ENCODE measurements at regions not wholly inside any gene's neighbourhood (a gene's known extent, or its start where the extent isn't known, plus 50 kb on each side); places are given as distances from the start of the nearest gene placed in this dataset.

DNA sequence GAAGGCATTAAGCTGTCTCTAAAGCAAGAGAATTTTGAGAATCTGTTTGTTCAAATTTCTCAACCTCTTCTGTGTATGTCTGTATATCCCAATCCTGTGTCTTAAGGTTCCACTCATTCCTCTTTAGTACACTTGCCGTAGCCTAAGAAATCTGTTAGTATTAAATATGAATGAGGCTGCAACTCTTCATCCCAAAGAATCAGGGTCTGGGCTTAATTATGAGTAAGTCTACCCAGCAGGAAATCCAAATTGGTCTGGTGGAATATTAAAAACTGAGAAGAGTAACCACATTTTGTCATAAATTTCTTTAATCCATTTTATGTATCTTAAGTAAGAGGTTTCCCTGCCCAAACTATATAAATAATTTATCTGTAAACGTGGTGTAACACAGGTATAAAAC is 1171.2 kb downstream of the CDH12 start:
- H3K4me2 ChIP-seq, result no peak overlapping the region
- no peaks in the 10 kb centered on the region for H3K36me3 Mint-ChIP-seq
- no peak for TF ChIP-seq EZH2 (IDR thresholded peaks at IDR 0.05)
- TF ChIP-seq, protein P1, sequence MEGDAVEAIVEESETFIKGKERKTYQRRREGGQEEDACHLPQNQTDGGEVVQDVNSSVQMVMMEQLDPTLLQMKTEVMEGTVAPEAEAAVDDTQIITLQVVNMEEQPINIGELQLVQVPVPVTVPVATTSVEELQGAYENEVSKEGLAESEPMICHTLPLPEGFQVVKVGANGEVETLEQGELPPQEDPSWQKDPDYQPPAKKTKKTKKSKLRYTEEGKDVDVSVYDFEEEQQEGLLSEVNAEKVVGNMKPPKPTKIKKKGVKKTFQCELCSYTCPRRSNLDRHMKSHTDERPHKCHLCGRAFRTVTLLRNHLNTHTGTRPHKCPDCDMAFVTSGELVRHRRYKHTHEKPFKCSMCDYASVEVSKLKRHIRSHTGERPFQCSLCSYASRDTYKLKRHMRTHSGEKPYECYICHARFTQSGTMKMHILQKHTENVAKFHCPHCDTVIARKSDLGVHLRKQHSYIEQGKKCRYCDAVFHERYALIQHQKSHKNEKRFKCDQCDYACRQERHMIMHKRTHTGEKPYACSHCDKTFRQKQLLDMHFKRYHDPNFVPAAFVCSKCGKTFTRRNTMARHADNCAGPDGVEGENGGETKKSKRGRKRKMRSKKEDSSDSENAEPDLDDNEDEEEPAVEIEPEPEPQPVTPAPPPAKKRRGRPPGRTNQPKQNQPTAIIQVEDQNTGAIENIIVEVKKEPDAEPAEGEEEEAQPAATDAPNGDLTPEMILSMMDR (IDR thresholded peaks at IDR 0.05), result no peak

DNA sequence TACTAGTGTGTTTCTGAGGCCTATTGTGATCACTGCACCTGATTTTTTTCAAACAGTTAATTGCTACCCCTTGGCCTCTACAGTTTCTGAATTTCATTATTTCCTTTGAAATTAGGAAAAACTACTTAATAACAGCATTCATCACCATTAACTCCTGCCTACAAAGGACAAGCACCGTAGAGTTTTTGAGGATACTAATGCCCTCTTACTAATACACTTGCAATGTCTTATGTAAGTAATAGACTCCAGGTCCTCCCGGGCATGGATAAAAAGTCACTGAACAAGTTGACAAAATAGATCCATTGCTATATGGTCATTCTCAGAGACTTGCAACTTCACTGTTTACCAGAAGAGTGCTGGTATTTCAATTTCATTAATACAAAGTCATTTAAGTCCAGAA is 1172.5 kb downstream of the CDH12 start:
- no peak for DNase-seq (ENCODE audit: low spot score)
- Histone ChIP-seq H3K9ac (no peak overlapping the region), H3K36me3 (no peaks in the 10 kb centered on the region), H3K27me3 (no peaks in the 10 kb centered on the region), H3K4me3 (no peak overlapping the region), H3K79me2 (ENCODE audit: low read depth) (no peaks in the 10 kb centered on the region), H3K27ac (no peak overlapping the region), H3F3A (ENCODE audit: low read depth) (no peaks in the 10 kb centered on the region), H3K4me2 (no peak overlapping the region), H3K9me3 (ENCODE audit: low read depth) (no peaks in the 10 kb centered on the region), H2AFZ (replicated peaks) (no peak overlapping the region), H4K20me1 (ENCODE audit: low read depth) (no peaks in the 10 kb centered on the region), H3K4me1 (no peaks in the 10 kb centered on the region)
- Mint-ChIP-seq H3K36me3 (no peaks in the 10 kb centered on the region), H3K27me3 (ENCODE audit: insufficient read depth, low read depth) (no peaks in the 10 kb centered on the region), H3K27ac (no peak overlapping the region), H3K4me3 (no peak overlapping the region), H3K9me3 (no peaks in the 10 kb centered on the region), H3K4me1 (peaks cover 3% of the 10 kb centered on the region)
- TF ChIP-seq EZH2 (IDR thresholded peaks at IDR 0.05), result no peak
- no peak for TF ChIP-seq EZH2phosphoT487 (IDR thresholded peaks at IDR 0.05)
- TF ChIP-seq, protein P1 (IDR thresholded peaks at IDR 0.05), result no peak

More for the DNA sequence above, 1171.2 kb downstream of the CDH12 start:
- DNase-seq (ENCODE audit: low spot score), result no peak
- Histone ChIP-seq H2AFZ (replicated peaks) (no peak overlapping the region), H4K20me1 (ENCODE audit: low read depth) (no peaks in the 10 kb centered on the region), H3K4me3 (no peak overlapping the region), H3K9ac (no peak overlapping the region), H3K27ac (no peak overlapping the region), H3K79me2 (ENCODE audit: low read depth) (no peaks in the 10 kb centered on the region), H3F3A (ENCODE audit: low read depth) (no peaks in the 10 kb centered on the region), H3K27me3 (no peaks in the 10 kb centered on the region), H3K4me1 (no peaks in the 10 kb centered on the region), H3K36me3 (no peaks in the 10 kb centered on the region), H3K9me3 (ENCODE audit: low read depth) (no peaks in the 10 kb centered on the region)
- H3K27me3 Mint-ChIP-seq (ENCODE audit: insufficient read depth, low read depth), result no peaks in the 10 kb centered on the region
- H3K4me1 Mint-ChIP-seq, result peaks cover 3% of the 10 kb centered on the region
- H3K4me3 Mint-ChIP-seq, result no peak overlapping the region
- no peak overlapping the region for H3K27ac Mint-ChIP-seq
- H3K9me3 Mint-ChIP-seq, result no peaks in the 10 kb centered on the region

DNA sequence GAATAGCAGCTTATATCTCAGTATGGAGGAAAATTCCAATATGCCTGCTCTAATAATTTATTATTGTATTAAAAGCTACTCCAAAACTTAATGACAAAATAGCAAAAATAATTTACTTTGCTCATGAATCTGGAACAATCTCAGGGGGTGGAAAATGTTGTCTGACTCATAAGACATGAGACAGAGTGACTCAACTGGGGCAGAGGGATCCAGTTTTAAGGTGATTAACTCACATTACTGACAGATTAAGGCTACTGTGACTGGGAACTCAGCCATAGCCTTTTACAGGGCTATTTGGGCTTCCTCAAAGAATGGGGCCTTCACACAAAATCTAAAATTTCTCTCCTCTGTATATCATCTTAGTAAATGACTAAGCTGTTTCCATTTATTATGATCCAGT is 1172.9 kb downstream of the CDH12 start:
- H3K4me1 ChIP-seq, result no peaks in the 10 kb centered on the region
- no peak overlapping the region for H2AFZ ChIP-seq (replicated peaks)
- no peaks in the 10 kb centered on the region for H3K36me3 Mint-ChIP-seq
- no peak overlapping the region for H3K27ac Mint-ChIP-seq
- no peaks in the 10 kb centered on the region for H4K20me1 ChIP-seq (ENCODE audit: low read depth)
- no peaks in the 10 kb centered on the region for H3K9me3 Mint-ChIP-seq
- no peak overlapping the region for H3K27ac ChIP-seq
- no peak overlapping the region for H3K9ac ChIP-seq
- H3K27me3 Mint-ChIP-seq (ENCODE audit: insufficient read depth, low read depth), result no peaks in the 10 kb centered on the region
- TF ChIP-seq EZH2 (IDR thresholded peaks at IDR 0.05) (no peak), EZH2phosphoT487 (IDR thresholded peaks at IDR 0.05) (no peak)
- TF ChIP-seq, protein P1 (IDR thresholded peaks at IDR 0.05), result no peak
- H3K4me1 Mint-ChIP-seq, result peaks cover 3% of the 10 kb centered on the region
- no peaks in the 10 kb centered on the region for H3K27me3 ChIP-seq
- H3K36me3 ChIP-seq, result no peaks in the 10 kb centered on the region
- no peak overlapping the region for H3K4me3 Mint-ChIP-seq
- no peak overlapping the region for H3K4me2 ChIP-seq
- H3K4me3 ChIP-seq, result no peak overlapping the region
- DNase-seq (ENCODE audit: low spot score), result peak; percentile 18
- no peaks in the 10 kb centered on the region for H3F3A ChIP-seq (ENCODE audit: low read depth)
- no peaks in the 10 kb centered on the region for H3K79me2 ChIP-seq (ENCODE audit: low read depth)
- H3K9me3 ChIP-seq (ENCODE audit: low read depth), result no peaks in the 10 kb centered on the region

DNA sequence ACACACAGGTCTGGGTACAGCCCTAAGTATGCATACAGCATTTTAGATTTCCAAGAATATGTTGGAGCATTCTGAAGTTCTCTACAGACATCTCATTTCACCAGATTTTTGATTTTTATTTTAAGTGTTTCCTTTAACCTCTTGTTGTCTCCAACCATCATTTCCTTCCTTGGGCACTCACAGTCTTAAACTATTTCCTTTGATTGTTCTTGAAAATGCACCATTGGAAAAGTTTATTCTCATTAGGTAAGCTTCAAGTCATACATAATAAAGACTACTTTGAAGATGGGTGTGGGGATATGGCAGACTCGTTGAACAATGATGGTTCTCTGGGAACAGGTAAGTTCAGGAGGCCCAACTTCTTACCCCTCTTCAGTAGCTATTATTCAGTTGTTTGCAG is 1174.6 kb downstream of the CDH12 start:
- H4K20me1 ChIP-seq (ENCODE audit: low read depth), result no peaks in the 10 kb centered on the region
- no peaks in the 10 kb centered on the region for H3F3A ChIP-seq (ENCODE audit: low read depth)
- Mint-ChIP-seq H3K27ac (no peak overlapping the region), H3K36me3 (no peaks in the 10 kb centered on the region), H3K4me1 (peaks cover 3% of the 10 kb centered on the region), H3K9me3 (no peaks in the 10 kb centered on the region), H3K27me3 (ENCODE audit: insufficient read depth, low read depth) (no peaks in the 10 kb centered on the region), H3K4me3 (no peak overlapping the region)
- no peak for DNase-seq (ENCODE audit: low spot score)
- no peaks in the 10 kb centered on the region for H3K36me3 ChIP-seq
- H3K79me2 ChIP-seq (ENCODE audit: low read depth), result no peaks in the 10 kb centered on the region
- no peak overlapping the region for H3K9ac ChIP-seq
- H3K9me3 ChIP-seq (ENCODE audit: low read depth), result no peaks in the 10 kb centered on the region
- no peak overlapping the region for H3K4me2 ChIP-seq
- H3K4me3 ChIP-seq, result no peak overlapping the region
- H2AFZ ChIP-seq (replicated peaks), result no peak overlapping the region
- TF ChIP-seq, protein P1 (IDR thresholded peaks at IDR 0.05), result no peak
- no peak for TF ChIP-seq EZH2phosphoT487 (IDR thresholded peaks at IDR 0.05)
- TF ChIP-seq EZH2 (IDR thresholded peaks at IDR 0.05), result no peak
- no peak overlapping the region for H3K27ac ChIP-seq
- no peaks in the 10 kb centered on the region for H3K4me1 ChIP-seq
- no peaks in the 10 kb centered on the region for H3K27me3 ChIP-seq

All from neural progenitor cell (in vitro differentiated cells).